ENCODE measurements at regions not wholly inside any gene's neighbourhood (a gene's known extent, or its start where the extent isn't known, plus 50 kb on each side); places are given as distances from the start of the nearest gene placed in this dataset.

DNA sequence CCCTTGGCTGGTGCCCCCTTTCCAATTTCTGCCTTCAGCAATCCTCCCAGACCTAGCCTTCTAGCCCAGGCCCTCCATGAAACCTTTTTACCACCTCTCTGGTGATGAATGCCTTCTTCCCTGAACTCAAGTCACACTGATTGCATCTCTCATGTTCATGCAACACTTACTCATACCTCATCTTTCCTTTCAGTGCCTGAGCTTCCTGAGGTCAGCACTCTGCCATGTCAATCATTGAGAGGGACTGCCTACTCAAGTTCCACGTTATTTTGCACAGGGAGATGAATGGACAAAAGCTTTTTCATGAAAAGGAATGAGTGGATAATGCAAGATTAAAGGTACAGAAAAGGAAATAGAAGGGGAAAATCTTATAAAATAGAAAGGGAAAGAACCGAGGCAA lies 60.1 kb upstream of the PLEKHG1 start:
- no peak for DNase-seq

GRCh38 chr6:150541576-150541975 lies 58.1 kb upstream of the PLEKHG1 start:
- peak; percentile 41 for DNase-seq

DNA sequence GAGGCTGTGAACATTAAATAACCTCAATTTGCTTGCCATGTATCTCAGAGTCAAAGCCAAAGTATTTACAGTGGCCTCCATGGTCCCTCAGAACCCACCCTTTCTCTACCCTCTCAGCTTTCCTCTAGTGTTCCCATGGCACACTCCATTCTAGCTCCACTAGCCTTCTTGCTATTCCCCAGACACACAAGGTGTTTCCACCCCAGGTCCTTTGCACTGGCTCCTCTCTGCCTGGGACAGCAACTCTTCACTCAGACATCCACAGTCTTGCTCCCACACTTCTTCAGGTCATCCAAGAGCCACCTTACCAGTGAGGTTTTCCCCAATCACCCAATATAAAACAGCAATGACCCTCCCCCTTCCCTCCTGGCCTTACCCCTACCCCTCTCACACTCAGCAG lies 56.5 kb upstream of the PLEKHG1 start:
- no peak for DNase-seq

DNA sequence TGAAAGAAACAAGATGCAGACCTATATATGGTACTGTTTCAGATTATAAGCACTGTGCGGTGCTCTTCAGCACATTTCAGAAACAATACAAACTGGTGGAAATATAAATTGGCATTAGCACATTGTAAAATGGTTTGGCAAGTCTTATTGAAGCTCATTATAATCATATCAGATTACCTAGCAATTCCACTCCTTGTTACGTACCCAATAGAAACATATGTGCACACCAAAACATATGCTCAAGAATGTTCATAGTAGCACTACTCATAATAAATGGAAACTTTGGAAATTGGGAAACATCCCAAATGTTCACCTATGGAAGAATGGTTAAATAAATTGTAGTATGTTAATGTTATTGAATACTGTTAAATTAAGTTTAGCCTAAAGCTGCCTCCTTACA lies 54.9 kb upstream of the PLEKHG1 start:
- no peak for DNase-seq

- no peak for DNase-seq
Observed at GRCh38 chr6:150546457-150546856, 53.2 kb upstream of the PLEKHG1 start.

GRCh38 chr6:150547502-150548222 lies 52.0 kb upstream of the PLEKHG1 start:
- DNase-seq: peak; percentile 57

GRCh38 chr6:150548330-150548729 lies 51.4 kb upstream of the PLEKHG1 start:
- DNase-seq: no peak

- no peak for DNase-seq
Observed at GRCh38 chr6:150549007-150549406, 50.7 kb upstream of the PLEKHG1 start.

DNA sequence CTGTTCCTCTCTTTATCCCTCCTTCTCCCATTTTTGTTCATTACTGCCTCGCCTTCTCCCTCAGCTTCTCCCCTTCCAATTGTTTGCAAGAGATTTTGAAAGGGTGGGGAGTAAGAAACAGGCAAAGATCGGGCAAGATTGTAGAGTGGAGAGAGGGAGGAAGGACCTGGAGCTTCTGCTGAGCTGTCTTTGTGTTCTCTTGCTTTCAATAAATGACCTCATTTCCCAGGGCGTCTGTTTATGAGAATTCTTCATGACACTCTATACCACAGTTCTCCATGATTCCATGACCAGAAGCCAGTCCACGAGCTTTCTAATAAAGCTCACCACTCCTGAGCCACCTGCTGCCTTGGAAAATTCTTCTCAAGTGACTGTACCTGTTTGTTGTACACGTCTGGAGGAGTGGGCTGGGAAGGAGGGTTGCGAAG lies 50.0 kb upstream of the PLEKHG1 start:
- no peak for DNase-seq
